ENCODE measurements at regions not wholly inside any gene's neighbourhood (a gene's known extent, or its start where the extent isn't known, plus 50 kb on each side); places are given as distances from the start of the nearest gene placed in this dataset.

DNA sequence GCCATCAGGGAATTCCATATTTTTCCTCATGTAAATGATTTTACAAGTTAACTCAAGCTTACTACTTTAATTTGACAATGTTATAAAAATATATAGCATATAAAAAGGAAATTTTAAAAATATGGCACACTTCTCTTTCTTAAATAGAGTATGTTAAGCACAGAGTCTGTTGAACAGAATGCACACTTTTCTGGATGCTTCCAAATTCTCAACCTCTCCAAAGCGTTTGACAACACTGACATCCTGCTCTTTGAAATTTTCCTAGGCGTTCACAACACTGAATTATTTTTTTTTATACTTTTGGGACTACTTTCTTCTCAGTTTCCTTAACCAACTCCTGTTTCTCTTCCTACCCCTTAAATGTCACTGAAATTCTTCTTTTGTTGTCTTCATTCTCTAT lies 117.8 kb upstream of the PLXNA2 start:
- H3K9me3 Mint-ChIP-seq: no peaks in the 10 kb centered on the region
- no peak overlapping the region for H3K4me3 Mint-ChIP-seq
- H3K36me3 Mint-ChIP-seq (ENCODE audit: low read depth): no peaks in the 10 kb centered on the region
- TF ChIP-seq, protein P1, sequence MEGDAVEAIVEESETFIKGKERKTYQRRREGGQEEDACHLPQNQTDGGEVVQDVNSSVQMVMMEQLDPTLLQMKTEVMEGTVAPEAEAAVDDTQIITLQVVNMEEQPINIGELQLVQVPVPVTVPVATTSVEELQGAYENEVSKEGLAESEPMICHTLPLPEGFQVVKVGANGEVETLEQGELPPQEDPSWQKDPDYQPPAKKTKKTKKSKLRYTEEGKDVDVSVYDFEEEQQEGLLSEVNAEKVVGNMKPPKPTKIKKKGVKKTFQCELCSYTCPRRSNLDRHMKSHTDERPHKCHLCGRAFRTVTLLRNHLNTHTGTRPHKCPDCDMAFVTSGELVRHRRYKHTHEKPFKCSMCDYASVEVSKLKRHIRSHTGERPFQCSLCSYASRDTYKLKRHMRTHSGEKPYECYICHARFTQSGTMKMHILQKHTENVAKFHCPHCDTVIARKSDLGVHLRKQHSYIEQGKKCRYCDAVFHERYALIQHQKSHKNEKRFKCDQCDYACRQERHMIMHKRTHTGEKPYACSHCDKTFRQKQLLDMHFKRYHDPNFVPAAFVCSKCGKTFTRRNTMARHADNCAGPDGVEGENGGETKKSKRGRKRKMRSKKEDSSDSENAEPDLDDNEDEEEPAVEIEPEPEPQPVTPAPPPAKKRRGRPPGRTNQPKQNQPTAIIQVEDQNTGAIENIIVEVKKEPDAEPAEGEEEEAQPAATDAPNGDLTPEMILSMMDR (IDR thresholded peaks at IDR 0.05): no peak
- H3K4me1 Mint-ChIP-seq (ENCODE audit: low read depth): no peaks in the 10 kb centered on the region
- DNase-seq: no peak
- no peaks in the 10 kb centered on the region for H3K27me3 Mint-ChIP-seq (ENCODE audit: insufficient read depth)
- no peak overlapping the region for H3K27ac Mint-ChIP-seq

DNA sequence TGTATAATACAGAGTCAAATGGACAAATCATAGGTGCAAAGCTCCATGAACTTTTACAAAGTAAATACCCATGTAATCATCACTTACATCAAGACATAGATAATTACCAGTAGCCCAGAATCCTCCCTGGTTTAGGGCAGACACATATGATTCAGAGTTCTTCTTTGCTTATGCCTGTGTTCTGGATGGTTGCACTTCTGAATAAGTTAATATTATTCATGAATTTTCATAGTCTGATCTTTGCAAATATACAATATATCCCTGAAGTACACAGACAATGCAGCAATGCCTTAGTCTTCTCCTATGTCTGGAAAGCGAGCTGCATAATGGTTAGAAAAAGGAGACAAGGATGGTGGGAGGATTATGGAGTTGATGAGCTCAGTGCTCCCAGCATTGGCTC lies 122.4 kb upstream of the PLXNA2 start:
- H3K4me3 Mint-ChIP-seq: no peak overlapping the region
- TF ChIP-seq, protein P1 (IDR thresholded peaks at IDR 0.05): no peak
- no peaks in the 10 kb centered on the region for H3K36me3 Mint-ChIP-seq (ENCODE audit: low read depth)
- no peak for DNase-seq
- H3K4me1 Mint-ChIP-seq (ENCODE audit: low read depth): no peaks in the 10 kb centered on the region
- H3K27me3 Mint-ChIP-seq (ENCODE audit: insufficient read depth): peaks cover 2% of the 10 kb centered on the region; the same call in 1 of the 2 replicates
- no peak overlapping the region for H3K27ac Mint-ChIP-seq
- no peaks in the 10 kb centered on the region for H3K9me3 Mint-ChIP-seq

DNA sequence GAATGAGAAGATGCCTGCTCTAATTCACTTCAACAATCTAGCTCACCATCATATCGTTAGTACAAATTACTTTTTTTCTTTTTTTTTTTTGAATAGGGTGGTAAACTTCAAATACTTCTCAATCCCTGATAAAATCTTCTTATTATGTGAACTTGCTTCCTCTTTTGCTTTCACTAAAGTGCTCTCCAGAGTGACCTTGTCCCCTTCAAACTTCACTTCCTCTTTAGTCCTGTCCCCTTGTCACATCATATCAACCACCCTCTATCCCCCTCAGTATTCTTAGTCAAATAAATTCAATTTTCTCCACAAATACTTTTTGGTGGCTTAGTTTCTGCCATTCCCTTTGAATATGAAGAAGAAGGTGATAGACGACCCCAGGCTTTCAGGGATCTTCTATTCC lies 124.9 kb upstream of the PLXNA2 start:
- Mint-ChIP-seq H3K9me3 (no peaks in the 10 kb centered on the region), H3K36me3 (ENCODE audit: low read depth) (no peaks in the 10 kb centered on the region), H3K27me3 (ENCODE audit: insufficient read depth) (peaks cover 2% of the 10 kb centered on the region; the same call in 1 of the 2 replicates), H3K27ac (no peak overlapping the region), H3K4me3 (no peak overlapping the region), H3K4me1 (ENCODE audit: low read depth) (no peaks in the 10 kb centered on the region)
- DNase-seq: no peak
- TF ChIP-seq, protein P1 (IDR thresholded peaks at IDR 0.05): no peak

GRCh38 chr1:208369658-208370057 lies 125.5 kb upstream of the PLXNA2 start:
- TF ChIP-seq, protein P1 (IDR thresholded peaks at IDR 0.05): no peak
- Mint-ChIP-seq H3K4me1 (ENCODE audit: low read depth) (no peaks in the 10 kb centered on the region), H3K27ac (no peak overlapping the region), H3K27me3 (ENCODE audit: insufficient read depth) (peaks cover 2% of the 10 kb centered on the region; the same call in 1 of the 2 replicates), H3K4me3 (no peak overlapping the region), H3K36me3 (ENCODE audit: low read depth) (no peaks in the 10 kb centered on the region), H3K9me3 (no peaks in the 10 kb centered on the region)
- DNase-seq: no peak

DNA sequence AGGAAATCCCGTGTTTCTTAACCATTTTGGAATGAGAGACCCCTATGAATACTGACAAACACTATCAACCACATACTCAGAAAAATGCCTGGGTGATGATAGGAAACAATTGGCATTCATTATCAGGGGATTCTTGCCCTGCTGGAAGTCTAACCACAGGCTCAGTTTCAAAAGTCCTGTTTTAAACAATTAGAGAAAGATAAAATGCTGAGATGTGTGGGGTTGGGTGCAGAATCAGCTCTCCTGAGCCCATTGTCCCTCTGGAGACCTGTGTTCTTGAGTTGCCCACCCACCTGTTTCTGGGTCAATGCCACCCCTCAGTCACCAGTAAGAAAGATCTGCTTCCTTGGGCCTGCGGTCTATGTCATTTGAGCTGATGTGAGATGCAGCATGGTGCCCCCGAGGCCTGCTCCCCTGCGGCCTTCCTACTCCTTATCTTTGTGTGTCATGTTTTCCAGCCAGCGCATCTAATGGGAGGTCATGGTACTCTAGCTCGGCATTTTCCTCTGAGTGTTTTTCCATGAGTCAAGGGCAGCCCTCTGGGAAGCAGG lies 130.3 kb upstream of the PLXNA2 start:
- TF ChIP-seq, protein P1 (IDR thresholded peaks at IDR 0.05): no peak
- H3K4me3 Mint-ChIP-seq: no peak overlapping the region
- 0 out of 2 replicates have a peak, but pooled peaks cover 3% of the 10 kb centered on the region for H3K9me3 Mint-ChIP-seq
- no peaks in the 10 kb centered on the region for H3K36me3 Mint-ChIP-seq (ENCODE audit: low read depth)
- H3K27ac Mint-ChIP-seq: no peak overlapping the region
- DNase-seq: no peak
- H3K4me1 Mint-ChIP-seq (ENCODE audit: low read depth): no peaks in the 10 kb centered on the region
- H3K27me3 Mint-ChIP-seq (ENCODE audit: insufficient read depth): peaks cover 4% of the 10 kb centered on the region; the same call in 1 of the 2 replicates

Data from HFFc6 (cell line).